HUDEP-2 (cell line): ENCODE measurements at regions not wholly inside any gene's neighbourhood (a gene's known extent, or its start where the extent isn't known, plus 50 kb on each side); places are given as distances from the start of the nearest gene placed in this dataset.
"Not testable (repeated sequence)": the region's sequence is repeated elsewhere in the genome, so short reads cannot be mapped to it uniquely, and the experiment has no call there.

Source experiments
- DNase-seq, 76 experiments: peaks; one replicate each; lab custom pipeline; 2025; ENCODE audit not compliant: unreplicated experiment in 76 of 76; lab: John Stamatoyannopoulos, UW

GRCh38 chr6:26951211-26951610 is 291.7 kb upstream of the ZNF322 start:
- DNase-seq, result not testable (repeated sequence)

- peak in 70 of 76 experiments; percentile 10 to 88 (median 60) for DNase-seq
These were observed 291.4 kb upstream of the PRSS16 start for GRCh38 chr6:26956078-26956600.

GRCh38 chr6:26956601-26957184 is 290.8 kb upstream of the PRSS16 start:
- DNase-seq, result peak in 68 of 76 experiments; percentile 20 to 93 (median 82)

GRCh38 chr6:26957399-26958127 is 289.9 kb upstream of the PRSS16 start:
- DNase-seq, result peak in 12 of 76 experiments; percentile 2 to 15 (median 5)

GRCh38 chr6:26961236-26961635 is 286.3 kb upstream of the PRSS16 start:
- not testable (repeated sequence) for DNase-seq

- DNase-seq, result no peak
These were observed 245.1 kb upstream of the PRSS16 start for GRCh38 chr6:27002447-27002846.

- no peak for DNase-seq
These were observed 240.5 kb upstream of the PRSS16 start for GRCh38 chr6:27007020-27007419.

- not testable (repeated sequence) for DNase-seq
These were observed 238.9 kb upstream of the PRSS16 start for GRCh38 chr6:27008613-27009012.

GRCh38 chr6:27014053-27014452 is 233.4 kb upstream of the PRSS16 start:
- not testable (repeated sequence) for DNase-seq

GRCh38 chr6:27016689-27017088 is 230.8 kb upstream of the PRSS16 start:
- no peak for DNase-seq

- DNase-seq, result not testable (repeated sequence)
These were observed 229.1 kb upstream of the PRSS16 start for GRCh38 chr6:27018401-27018800.

GRCh38 chr6:27019651-27020552 is 227.6 kb upstream of the PRSS16 start:
- peak in 39 of 76 experiments; percentile 4 to 77 (median 58) for DNase-seq

- no peak for DNase-seq
These were observed 227.0 kb upstream of the PRSS16 start for GRCh38 chr6:27020553-27020880.

GRCh38 chr6:27023664-27024063 is 223.8 kb upstream of the PRSS16 start:
- no peak for DNase-seq

GRCh38 chr6:27025351-27025750 is 222.2 kb upstream of the PRSS16 start:
- no peak for DNase-seq

GRCh38 chr6:27026361-27026760 is 221.1 kb upstream of the PRSS16 start:
- no peak for DNase-seq

- DNase-seq, result no peak
These were observed 216.2 kb upstream of the PRSS16 start for GRCh38 chr6:27031302-27031701.

GRCh38 chr6:27038498-27038897 is 209.0 kb upstream of the PRSS16 start:
- DNase-seq, result no peak

GRCh38 chr6:27040244-27041042 is 207.1 kb upstream of the PRSS16 start:
- DNase-seq, result no peak

- no peak for DNase-seq
These were observed 204.3 kb upstream of the PRSS16 start for GRCh38 chr6:27043244-27043643.
